Natural killer cell (primary cell): ENCODE measurements at regions not wholly inside any gene's neighbourhood (a gene's known extent, or its start where the extent isn't known, plus 50 kb on each side); places are given as distances from the start of the nearest gene placed in this dataset.

Experiments
- ATAC-seq, 3 donors: fragments of 150-1000 bp in 2 of 3; fragments of 200-7000 bp in 1 of 3; cut with Tn5 transposase; 1 replicate in 1 of 3; 2 replicates in 2 of 3; pipeline ENCODE4 v1.10.0; 2021; ENCODE audit warnings: mild to moderate bottlenecking in 2 of 3, moderate library complexity in 2 of 3
- DNase-seq, 2 donors: peaks; one replicate each; pipeline versions ENCODE4 v3.0.0 to v3.0.0-alpha.2; 2013 to 2021; ENCODE audit warnings: mixed read lengths in 1 of 2
- H3K27ac ChIP-seq: one replicate; pipeline ENCODE4 v1.5.1; 2013; ENCODE audit warnings: mild to moderate bottlenecking, low read length
- H3K27me3 ChIP-seq: one replicate; pipeline ENCODE4 v1.6.1; 2013; ENCODE audit warnings: low read length; ENCODE audit not compliant: control insufficient read depth, insufficient read depth
- H3K36me3 ChIP-seq: one replicate; pipeline ENCODE4 v1.6.1; 2013; ENCODE audit warnings: low read length; ENCODE audit not compliant: control insufficient read depth, insufficient read depth
- H3K4me1 ChIP-seq: one replicate; pipeline ENCODE4 v1.6.1; 2013; ENCODE audit warnings: low read length; ENCODE audit not compliant: control insufficient read depth, insufficient read depth
- H3K4me3 ChIP-seq: one replicate; pipeline ENCODE4 v1.5.1; 2013; ENCODE audit warnings: low read length
- H3K9me3 ChIP-seq: one replicate; pipeline ENCODE4 v1.6.1; 2013; ENCODE audit warnings: low read length; ENCODE audit not compliant: control insufficient read depth, insufficient read depth
- H3K27ac Mint-ChIP-seq, 2 donors: one replicate each; pipeline ENCODE4 v1.8.0; 2022; ENCODE audit warnings: mild to moderate bottlenecking in 2 of 2, mixed read lengths in 2 of 2, moderate library complexity in 1 of 2
- H3K27me3 Mint-ChIP-seq, 2 donors: one replicate each; pipeline ENCODE4 v1.8.0; 2022; ENCODE audit warnings: low read depth in 2 of 2, mixed read lengths in 2 of 2
- H3K36me3 Mint-ChIP-seq: one replicate; pipeline ENCODE4 v1.8.0; 2022; ENCODE audit warnings: mixed read lengths
- H3K4me1 Mint-ChIP-seq, 2 donors: one replicate each; pipeline ENCODE4 v1.8.0; 2022; ENCODE audit warnings: mixed read lengths in 2 of 2
- H3K4me3 Mint-ChIP-seq: one replicate; pipeline ENCODE4 v1.8.0; 2022; ENCODE audit warnings: mild to moderate bottlenecking, moderate library complexity, mixed read lengths
- H3K9me3 Mint-ChIP-seq, 2 donors: one replicate each; pipeline ENCODE4 v1.8.0; 2022; ENCODE audit warnings: mixed read lengths in 2 of 2
- WGBS: methylation state at CpG from one replicate; pipeline ENCODE4 v1.1.7; 2013; ENCODE audit warnings: missing lambda C conversion rate; ENCODE audit not compliant: insufficient coverage; 5-methylcytosine and 5-hydroxymethylcytosine counted together
- intact Hi-C: fragments of 100-400 bp; cut with micrococcal nuclease; formaldehyde crosslinking; loops from one replicate; pipeline ENCODE4 v1.14.2; 2022
- TF ChIP-seq, protein P1 (sequence below): fragments of 200-600 bp; IDR thresholded peaks from one replicate; pipeline ENCODE4 v1.8.0; 2022; ENCODE audit warnings: antibody characterized with exemption

- DNase-seq (no peak), ATAC-seq (no peak)
- H3K27me3 Mint-ChIP-seq: peaks cover 7 to 14% of the 10 kb centered on the region in 2 donors
- TF ChIP-seq, protein P1, sequence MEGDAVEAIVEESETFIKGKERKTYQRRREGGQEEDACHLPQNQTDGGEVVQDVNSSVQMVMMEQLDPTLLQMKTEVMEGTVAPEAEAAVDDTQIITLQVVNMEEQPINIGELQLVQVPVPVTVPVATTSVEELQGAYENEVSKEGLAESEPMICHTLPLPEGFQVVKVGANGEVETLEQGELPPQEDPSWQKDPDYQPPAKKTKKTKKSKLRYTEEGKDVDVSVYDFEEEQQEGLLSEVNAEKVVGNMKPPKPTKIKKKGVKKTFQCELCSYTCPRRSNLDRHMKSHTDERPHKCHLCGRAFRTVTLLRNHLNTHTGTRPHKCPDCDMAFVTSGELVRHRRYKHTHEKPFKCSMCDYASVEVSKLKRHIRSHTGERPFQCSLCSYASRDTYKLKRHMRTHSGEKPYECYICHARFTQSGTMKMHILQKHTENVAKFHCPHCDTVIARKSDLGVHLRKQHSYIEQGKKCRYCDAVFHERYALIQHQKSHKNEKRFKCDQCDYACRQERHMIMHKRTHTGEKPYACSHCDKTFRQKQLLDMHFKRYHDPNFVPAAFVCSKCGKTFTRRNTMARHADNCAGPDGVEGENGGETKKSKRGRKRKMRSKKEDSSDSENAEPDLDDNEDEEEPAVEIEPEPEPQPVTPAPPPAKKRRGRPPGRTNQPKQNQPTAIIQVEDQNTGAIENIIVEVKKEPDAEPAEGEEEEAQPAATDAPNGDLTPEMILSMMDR: no peak
- Histone ChIP-seq H3K27me3 (no peaks in the 10 kb centered on the region), H3K27ac (no peak overlapping the region), H3K4me3 (no peak overlapping the region), H3K9me3 (no peaks in the 10 kb centered on the region), H3K36me3 (no peaks in the 10 kb centered on the region), H3K4me1 (no peaks in the 10 kb centered on the region)
- intact Hi-C loops: no loop called here
- WGBS: 83% methylated on average over 1 of the region's 2 CpGs
- H3K4me3 Mint-ChIP-seq: no peak overlapping the region
- no peaks in the 10 kb centered on the region for H3K36me3 Mint-ChIP-seq
- peaks cover 3 to 5% of the 10 kb centered on the region in 2 donors for H3K9me3 Mint-ChIP-seq
- no peaks in the 10 kb centered on the region for H3K4me1 Mint-ChIP-seq
- H3K27ac Mint-ChIP-seq: no peak overlapping the region
These were observed 319.5 kb upstream of the NOCT start for GRCh38 chr4:138696058-138696457.

DNA sequence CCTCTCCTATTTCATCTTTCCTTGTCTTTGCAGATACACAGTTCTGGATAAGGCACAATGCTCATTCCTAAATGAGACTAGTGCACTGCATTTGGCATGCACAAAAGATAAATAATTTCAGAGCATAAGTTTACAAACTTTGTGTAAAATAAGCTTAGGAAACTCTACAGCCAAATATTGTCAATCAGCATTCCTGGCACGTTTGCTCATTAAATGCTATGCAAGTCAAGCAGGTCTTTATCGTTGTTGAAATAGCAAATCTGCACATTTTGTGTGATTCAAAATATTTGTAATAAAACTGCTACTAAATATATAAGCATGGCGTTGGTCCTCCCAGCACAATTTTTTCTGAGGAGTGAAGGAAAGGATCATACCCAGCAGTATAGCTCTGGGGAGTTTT is 322.1 kb upstream of the NOCT start:
- Mint-ChIP-seq H3K4me1 (no peaks in the 10 kb centered on the region), H3K27ac (no peak overlapping the region), H3K4me3 (no peak overlapping the region), H3K9me3 (peaks cover 3% of the 10 kb centered on the region in 2 donors), H3K36me3 (no peaks in the 10 kb centered on the region), H3K27me3 (peaks cover 7 to 14% of the 10 kb centered on the region in 2 donors)
- no peak overlapping the region for H3K4me3 ChIP-seq
- no peak for ATAC-seq
- TF ChIP-seq, protein P1: no peak
- H3K9me3 ChIP-seq: no peaks in the 10 kb centered on the region
- H3K27ac ChIP-seq: no peak overlapping the region
- DNase-seq: no peak
- H3K4me1 ChIP-seq: no peaks in the 10 kb centered on the region
- no peaks in the 10 kb centered on the region for H3K27me3 ChIP-seq
- intact Hi-C loops: no loop called here
- 81% methylated on average over 3 of the region's 3 CpGs for WGBS
- no peaks in the 10 kb centered on the region for H3K36me3 ChIP-seq

- Histone ChIP-seq H3K27me3 (no peaks in the 10 kb centered on the region), H3K27ac (no peak overlapping the region), H3K4me1 (no peaks in the 10 kb centered on the region), H3K4me3 (no peak overlapping the region), H3K9me3 (no peaks in the 10 kb centered on the region), H3K36me3 (no peaks in the 10 kb centered on the region)
- Mint-ChIP-seq H3K4me1 (no peaks in the 10 kb centered on the region), H3K27ac (no peak overlapping the region), H3K9me3 (peaks cover 3% of the 10 kb centered on the region in 2 donors), H3K36me3 (no peaks in the 10 kb centered on the region), H3K4me3 (no peak overlapping the region), H3K27me3 (peaks cover 4 to 13% of the 10 kb centered on the region in 2 donors)
- intact Hi-C loops: no loop called here
- no peak for ATAC-seq
- no peak for DNase-seq
- TF ChIP-seq, protein P1: no peak
These were observed 323.2 kb upstream of the NOCT start for GRCh38 chr4:138692411-138692810.

DNA sequence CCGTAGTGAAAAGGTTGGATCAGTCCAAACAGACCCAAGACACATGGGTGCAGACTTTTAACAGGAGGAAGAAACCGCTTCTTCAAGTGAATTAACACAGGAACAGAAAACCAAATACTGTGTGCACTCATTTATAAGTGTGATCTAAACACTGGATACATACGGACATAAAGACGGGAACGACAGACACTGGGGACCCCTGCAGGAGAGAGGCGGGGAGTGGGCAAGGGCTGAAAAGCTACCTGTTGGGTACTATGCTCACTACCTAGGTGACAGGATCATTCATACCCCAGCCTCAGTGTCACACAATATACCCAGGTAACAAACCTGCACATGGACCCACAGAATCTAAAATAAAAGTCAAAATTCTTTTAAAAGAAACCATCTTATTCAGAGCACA is 326.0 kb upstream of the NOCT start:
- intact Hi-C loops: no loop called here

More for the DNA sequence above, 326.0 kb upstream of the NOCT start:
- peaks cover 0 to 5% of the 10 kb centered on the region in 2 donors for H3K27me3 Mint-ChIP-seq
- no peaks in the 10 kb centered on the region for H3K36me3 Mint-ChIP-seq
- H3K27ac Mint-ChIP-seq: no peak overlapping the region
- H3K4me3 ChIP-seq: no peak overlapping the region
- no peaks in the 10 kb centered on the region for H3K36me3 ChIP-seq
- no peaks in the 10 kb centered on the region for H3K9me3 ChIP-seq
- no peaks in the 10 kb centered on the region for H3K9me3 Mint-ChIP-seq
- WGBS: 84% methylated on average over 6 of the region's 6 CpGs
- no peak for ATAC-seq
- TF ChIP-seq, protein P1: no peak
- DNase-seq: no peak
- H3K4me1 Mint-ChIP-seq: no peaks in the 10 kb centered on the region
- H3K27me3 ChIP-seq: no peaks in the 10 kb centered on the region
- no peaks in the 10 kb centered on the region for H3K4me1 ChIP-seq
- H3K27ac ChIP-seq: no peak overlapping the region
- H3K4me3 Mint-ChIP-seq: no peak overlapping the region
